Coronary artery (tissue), 2 donors: ENCODE measurements at regions not wholly inside any gene's neighbourhood (a gene's known extent, or its start where the extent isn't known, plus 50 kb on each side); places are given as distances from the start of the nearest gene placed in this dataset.

Source experiments
- DNase-seq: peaks from one replicate; pipeline ENCODE4 v3.0.0-alpha.2; 2017; ENCODE audit warnings: low spot score
- H3K27ac ChIP-seq, 2 donors: fragments of 200-600 bp; sonication (generic); one replicate each; pipeline ENCODE4 v1.5.1; 2016 to 2019
- H3K4me3 ChIP-seq: fragments of 200-600 bp; sonication (generic); 2 replicates; pipeline ENCODE4 v1.5.1; 2016; ENCODE audit warnings: mild to moderate bottlenecking, moderate library complexity
- TF ChIP-seq, protein P1 (sequence below): fragments of 200-600 bp; sonication (generic); IDR thresholded peaks from one replicate; pipeline ENCODE4 v1.5.1; 2019; ENCODE audit warnings: antibody characterized with exemption

DNA sequence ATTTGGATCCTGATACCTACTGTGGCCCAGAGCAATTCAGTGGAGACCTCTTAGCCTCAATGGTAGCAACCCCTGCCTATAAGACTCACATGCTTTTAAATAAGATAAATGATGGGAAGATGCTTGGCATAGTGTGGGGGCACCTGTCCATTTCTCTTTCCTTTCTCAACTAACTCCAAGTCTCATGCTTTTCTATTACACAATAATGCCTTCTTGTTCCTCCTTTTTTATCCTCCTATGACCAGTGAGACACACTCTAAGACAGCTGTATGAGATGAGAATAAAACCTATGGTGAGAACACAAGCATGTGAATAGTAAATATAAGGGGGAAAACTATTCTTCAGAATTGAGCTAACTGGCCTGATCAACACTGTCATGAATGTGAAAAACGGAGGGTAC is 147.0 kb upstream of the STXBP5 start:
- TF ChIP-seq, protein P1, sequence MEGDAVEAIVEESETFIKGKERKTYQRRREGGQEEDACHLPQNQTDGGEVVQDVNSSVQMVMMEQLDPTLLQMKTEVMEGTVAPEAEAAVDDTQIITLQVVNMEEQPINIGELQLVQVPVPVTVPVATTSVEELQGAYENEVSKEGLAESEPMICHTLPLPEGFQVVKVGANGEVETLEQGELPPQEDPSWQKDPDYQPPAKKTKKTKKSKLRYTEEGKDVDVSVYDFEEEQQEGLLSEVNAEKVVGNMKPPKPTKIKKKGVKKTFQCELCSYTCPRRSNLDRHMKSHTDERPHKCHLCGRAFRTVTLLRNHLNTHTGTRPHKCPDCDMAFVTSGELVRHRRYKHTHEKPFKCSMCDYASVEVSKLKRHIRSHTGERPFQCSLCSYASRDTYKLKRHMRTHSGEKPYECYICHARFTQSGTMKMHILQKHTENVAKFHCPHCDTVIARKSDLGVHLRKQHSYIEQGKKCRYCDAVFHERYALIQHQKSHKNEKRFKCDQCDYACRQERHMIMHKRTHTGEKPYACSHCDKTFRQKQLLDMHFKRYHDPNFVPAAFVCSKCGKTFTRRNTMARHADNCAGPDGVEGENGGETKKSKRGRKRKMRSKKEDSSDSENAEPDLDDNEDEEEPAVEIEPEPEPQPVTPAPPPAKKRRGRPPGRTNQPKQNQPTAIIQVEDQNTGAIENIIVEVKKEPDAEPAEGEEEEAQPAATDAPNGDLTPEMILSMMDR: no peak

DNA sequence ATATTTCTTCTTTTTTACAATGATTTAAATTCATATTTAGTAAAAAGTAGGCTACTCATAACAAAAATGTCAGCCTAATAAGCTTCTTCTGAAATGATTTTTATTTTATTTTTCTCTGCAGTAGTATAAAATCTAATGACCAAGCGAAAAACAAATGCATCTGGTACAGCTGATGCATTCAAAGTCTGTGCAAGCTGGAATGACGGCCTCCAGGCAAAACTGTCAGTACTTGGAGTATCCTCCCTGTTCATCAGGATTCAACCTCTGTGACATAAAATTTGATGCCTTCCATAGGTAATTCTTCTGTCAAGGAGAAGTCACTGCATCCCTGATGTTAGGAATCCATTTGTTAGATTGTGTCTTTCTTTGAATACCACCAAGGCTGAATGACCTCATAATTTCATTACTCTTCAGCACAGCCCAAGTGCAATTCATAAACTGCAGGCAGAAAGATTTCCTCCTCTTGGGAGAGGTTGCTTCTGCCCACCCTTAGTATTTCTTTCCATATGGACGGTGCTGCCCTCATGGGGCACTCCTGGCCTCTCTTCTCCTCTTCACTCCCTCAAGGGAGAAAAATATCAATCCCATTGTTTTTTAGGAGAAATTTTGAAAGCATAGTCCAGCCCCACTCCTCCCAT is 146.4 kb upstream of the STXBP5 start:
- H3K27ac ChIP-seq: no peak overlapping the region
- H3K4me3 ChIP-seq: no peak overlapping the region
- TF ChIP-seq, protein P1: no peak
- no peak for DNase-seq

More for the DNA sequence above, 147.0 kb upstream of the STXBP5 start:
- DNase-seq: no peak
- Histone ChIP-seq H3K27ac (no peak overlapping the region), H3K4me3 (no peak overlapping the region)

- TF ChIP-seq, protein P1: no peak
- no peak for DNase-seq
- no peak overlapping the region for H3K4me3 ChIP-seq
- H3K27ac ChIP-seq: no peak overlapping the region
Measured at GRCh38 chr6:147058786-147059385, 145.3 kb upstream of the STXBP5 start.

- H3K4me3 ChIP-seq: no peak overlapping the region
- H3K27ac ChIP-seq: no peak overlapping the region
- DNase-seq: no peak
- TF ChIP-seq, protein P1: no peak
Measured at GRCh38 chr6:147060636-147061035, 143.6 kb upstream of the STXBP5 start.

GRCh38 chr6:147061252-147061651 is 143.0 kb upstream of the STXBP5 start:
- DNase-seq: no peak
- Histone ChIP-seq H3K27ac (no peak overlapping the region), H3K4me3 (no peak overlapping the region)
- TF ChIP-seq, protein P1: no peak

- TF ChIP-seq, protein P1: no peak
- Histone ChIP-seq H3K4me3 (no peak overlapping the region), H3K27ac (no peak overlapping the region)
- DNase-seq: no peak
Measured at GRCh38 chr6:147063469-147064031, 140.7 kb upstream of the STXBP5 start.

- no peak for DNase-seq
- TF ChIP-seq, protein P1: no peak
- Histone ChIP-seq H3K4me3 (no peak overlapping the region), H3K27ac (no peak overlapping the region)
Measured at GRCh38 chr6:147065786-147066185, 138.4 kb upstream of the STXBP5 start.
